Vagina (tissue), 2 donors: ENCODE measurements at regions not wholly inside any gene's neighbourhood (a gene's known extent, or its start where the extent isn't known, plus 50 kb on each side); places are given as distances from the start of the nearest gene placed in this dataset.

Experiments
- DNase-seq, 2 donors: peaks; one replicate each; pipeline ENCODE4 v3.0.0-alpha.2; 2017; ENCODE audit errors: extremely low spot score in 2 of 2
- H3K27ac ChIP-seq: fragments of 200-600 bp; sonication (generic); one replicate; pipeline ENCODE4 v1.5.1; 2019
- H3K27me3 ChIP-seq: fragments of 200-600 bp; sonication (generic); one replicate; pipeline ENCODE4 v1.5.1; 2019
- H3K36me3 ChIP-seq, 2 donors: fragments of 200-600 bp; sonication (generic); one replicate each; pipeline ENCODE4 v1.5.1; 2017 to 2019
- H3K4me1 ChIP-seq: fragments of 200-600 bp; sonication (generic); one replicate; pipeline ENCODE4 v1.5.1; 2019
- H3K4me3 ChIP-seq, 2 donors: fragments of 200-600 bp; sonication (generic); 1 replicate in 1 of 2; 2 replicates in 1 of 2; pipeline ENCODE4 v1.5.1; 2016 to 2019
- H3K9me3 ChIP-seq: fragments of 200-600 bp; sonication (generic); one replicate; pipeline ENCODE4 v1.5.1; 2019
- CTCF ChIP-seq, 3 experiments: fragments of 450-650 bp in 2 of 3; fragments of 200-600 bp in 1 of 3; sonication (generic) in 1 of 3; IDR thresholded peaks; one replicate each; pipeline ENCODE4 v1.5.1; 2017 to 2019; ENCODE audit warnings: antibody characterized with exemption in 3 of 3, mild to moderate bottlenecking in 2 of 3, moderate library complexity in 2 of 3
- POLR2A ChIP-seq, 2 donors: fragments of 450-650 bp; IDR thresholded peaks; one replicate each; pipeline ENCODE4 v1.6.1; 2017; ENCODE audit warnings: antibody characterized with exemption in 2 of 2, mild to moderate bottlenecking in 2 of 2, moderate library complexity in 2 of 2
- POLR2AphosphoS5 ChIP-seq, 2 donors: sonication (generic); formaldehyde crosslinking; IDR thresholded peaks; one replicate each; pipeline ENCODE4 v1.9.0; 2017; ENCODE audit warnings: antibody characterized with exemption in 2 of 2, mild to moderate bottlenecking in 2 of 2, low read depth in 1 of 2; ENCODE audit not compliant: insufficient read depth in 1 of 2
- intact Hi-C: fragments of 100-400 bp; cut with DNase I; formaldehyde crosslinking; loops from one replicate; pipeline ENCODE4 v1.15.1; 2023

GRCh38 chr12:17414596-17414995 is 675.4 kb downstream of the RERGL start:
- Histone ChIP-seq H3K27ac (no peak overlapping the region), H3K4me3 (no peak overlapping the region), H3K9me3 (peaks cover 4% of the 10 kb centered on the region), H3K36me3 (no peaks in the 10 kb centered on the region), H3K27me3 (no peaks in the 10 kb centered on the region), H3K4me1 (no peaks in the 10 kb centered on the region)
- DNase-seq = no peak
- intact Hi-C loops = no loop called here
- TF ChIP-seq POLR2A (IDR thresholded peaks at IDR 0.05) (no peak), POLR2AphosphoS5 (IDR thresholded peaks at IDR 0.05; ENCODE audit: insufficient read depth in 1 of 2, low read depth in 1 of 2) (no peak), CTCF (IDR thresholded peaks at IDR 0.05) (no peak)

- intact Hi-C loops = no loop called here
- Histone ChIP-seq H3K9me3 (peaks cover 3% of the 10 kb centered on the region), H3K36me3 (no peaks in the 10 kb centered on the region), H3K4me1 (no peaks in the 10 kb centered on the region), H3K27me3 (no peaks in the 10 kb centered on the region), H3K27ac (no peak overlapping the region), H3K4me3 (no peak overlapping the region)
- TF ChIP-seq POLR2A (IDR thresholded peaks at IDR 0.05) (no peak), POLR2AphosphoS5 (IDR thresholded peaks at IDR 0.05; ENCODE audit: insufficient read depth in 1 of 2, low read depth in 1 of 2) (no peak), CTCF (IDR thresholded peaks at IDR 0.05) (no peak)
- no peak for DNase-seq
Measured at GRCh38 chr12:17411662-17412061, 678.3 kb downstream of the RERGL start.

- H3K36me3 ChIP-seq = no peaks in the 10 kb centered on the region
- no peak overlapping the region for H3K4me3 ChIP-seq
- no peaks in the 10 kb centered on the region for H3K27me3 ChIP-seq
- no peak overlapping the region for H3K27ac ChIP-seq
- H3K4me1 ChIP-seq = no peaks in the 10 kb centered on the region
- TF ChIP-seq POLR2AphosphoS5 (IDR thresholded peaks at IDR 0.05; ENCODE audit: insufficient read depth in 1 of 2, low read depth in 1 of 2) (no peak), POLR2A (IDR thresholded peaks at IDR 0.05) (no peak), CTCF (IDR thresholded peaks at IDR 0.05) (no peak)
- intact Hi-C loops = no loop called here
- no peaks in the 10 kb centered on the region for H3K9me3 ChIP-seq
- no peak for DNase-seq
Measured at GRCh38 chr12:17388679-17389078, 701.3 kb downstream of the RERGL start.

- DNase-seq = no peak
- H3K9me3 ChIP-seq = no peaks in the 10 kb centered on the region
- no peaks in the 10 kb centered on the region for H3K4me1 ChIP-seq
- no peak for TF ChIP-seq CTCF (IDR thresholded peaks at IDR 0.05)
- no peak for TF ChIP-seq POLR2AphosphoS5 (IDR thresholded peaks at IDR 0.05; ENCODE audit: insufficient read depth in 1 of 2, low read depth in 1 of 2)
- TF ChIP-seq POLR2A (IDR thresholded peaks at IDR 0.05) = no peak
- intact Hi-C loops = no loop called here
- H3K27ac ChIP-seq = no peak overlapping the region
- H3K4me3 ChIP-seq = no peak overlapping the region
- H3K27me3 ChIP-seq = no peaks in the 10 kb centered on the region
- no peaks in the 10 kb centered on the region for H3K36me3 ChIP-seq
Measured at GRCh38 chr12:17383321-17383720, 706.7 kb downstream of the RERGL start.

GRCh38 chr12:17381211-17381610 is 708.8 kb downstream of the RERGL start:
- TF ChIP-seq POLR2AphosphoS5 (IDR thresholded peaks at IDR 0.05; ENCODE audit: insufficient read depth in 1 of 2, low read depth in 1 of 2) = no peak
- no peak for TF ChIP-seq POLR2A (IDR thresholded peaks at IDR 0.05)
- TF ChIP-seq CTCF (IDR thresholded peaks at IDR 0.05) = no peak
- H3K4me3 ChIP-seq = no peak overlapping the region
- intact Hi-C loops = no loop called here
- H3K4me1 ChIP-seq = no peaks in the 10 kb centered on the region
- H3K27me3 ChIP-seq = no peaks in the 10 kb centered on the region
- no peak overlapping the region for H3K27ac ChIP-seq
- H3K9me3 ChIP-seq = no peaks in the 10 kb centered on the region
- no peak for DNase-seq
- H3K36me3 ChIP-seq = no peaks in the 10 kb centered on the region
